ENCODE measurements at regions not wholly inside any gene's neighbourhood (a gene's known extent, or its start where the extent isn't known, plus 50 kb on each side); places are given as distances from the start of the nearest gene placed in this dataset.
"Not testable (repeated sequence)": the region's sequence is repeated elsewhere in the genome, so short reads cannot be mapped to it uniquely, and the experiment has no call there.

DNA sequence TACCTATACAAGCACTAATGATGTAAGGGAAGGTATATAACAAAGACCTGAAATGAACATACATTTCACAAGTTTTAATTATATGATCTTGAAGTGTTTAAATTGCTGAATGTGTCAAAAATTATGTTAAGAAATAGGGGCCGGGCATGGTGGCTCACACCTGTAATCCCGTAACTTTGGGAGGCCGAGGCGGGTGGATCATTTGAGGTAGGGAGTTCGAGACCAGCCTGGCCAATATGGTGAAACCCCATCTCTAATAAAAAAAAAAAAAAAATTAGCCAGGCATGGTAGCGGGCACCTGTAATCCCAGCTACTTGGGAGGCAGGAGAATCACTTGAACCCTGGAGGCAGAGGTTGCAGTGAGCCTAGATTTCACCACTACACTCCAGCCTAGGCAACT is 537.4 kb upstream of the STEAP1 start:
- TF ChIP-seq, protein P1, sequence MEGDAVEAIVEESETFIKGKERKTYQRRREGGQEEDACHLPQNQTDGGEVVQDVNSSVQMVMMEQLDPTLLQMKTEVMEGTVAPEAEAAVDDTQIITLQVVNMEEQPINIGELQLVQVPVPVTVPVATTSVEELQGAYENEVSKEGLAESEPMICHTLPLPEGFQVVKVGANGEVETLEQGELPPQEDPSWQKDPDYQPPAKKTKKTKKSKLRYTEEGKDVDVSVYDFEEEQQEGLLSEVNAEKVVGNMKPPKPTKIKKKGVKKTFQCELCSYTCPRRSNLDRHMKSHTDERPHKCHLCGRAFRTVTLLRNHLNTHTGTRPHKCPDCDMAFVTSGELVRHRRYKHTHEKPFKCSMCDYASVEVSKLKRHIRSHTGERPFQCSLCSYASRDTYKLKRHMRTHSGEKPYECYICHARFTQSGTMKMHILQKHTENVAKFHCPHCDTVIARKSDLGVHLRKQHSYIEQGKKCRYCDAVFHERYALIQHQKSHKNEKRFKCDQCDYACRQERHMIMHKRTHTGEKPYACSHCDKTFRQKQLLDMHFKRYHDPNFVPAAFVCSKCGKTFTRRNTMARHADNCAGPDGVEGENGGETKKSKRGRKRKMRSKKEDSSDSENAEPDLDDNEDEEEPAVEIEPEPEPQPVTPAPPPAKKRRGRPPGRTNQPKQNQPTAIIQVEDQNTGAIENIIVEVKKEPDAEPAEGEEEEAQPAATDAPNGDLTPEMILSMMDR (IDR thresholded peaks at IDR 0.05), result not testable (repeated sequence)
- not testable (repeated sequence) for TF ChIP-seq POLR2A (IDR thresholded peaks at IDR 0.05)

Measured in uterus (tissue), 2 donors.